Endothelial cell of umbilical vein (primary cell): ENCODE measurements at regions not wholly inside any gene's neighbourhood (a gene's known extent, or its start where the extent isn't known, plus 50 kb on each side); places are given as distances from the start of the nearest gene placed in this dataset.

Experiments
- CTCF ChIP-seq, 2 donors: IDR thresholded peaks; 1 replicate in 1 of 2; 2 replicates in 1 of 2; pipeline ENCODE4 v1.5.1; 2011; ENCODE audit warnings: low read length in 2 of 2, mild to moderate bottlenecking in 2 of 2, moderate library complexity in 2 of 2, control low read depth in 1 of 2, inconsistent platforms in 1 of 2, low read depth in 1 of 2; ENCODE audit not compliant: insufficient read depth in 1 of 2; ENCODE audit errors: extremely low read depth in 1 of 2
- EZH2 ChIP-seq: IDR thresholded peaks from 2 replicates; pipeline ENCODE4 v1.6.1; 2012; ENCODE audit warnings: borderline replicate concordance, low read depth, mild to moderate bottlenecking, moderate library complexity, low read length, inconsistent platforms; ENCODE audit not compliant: severe bottlenecking
- JUN ChIP-seq: IDR thresholded peaks from 2 replicates; pipeline ENCODE4 v1.6.1; 2011; ENCODE audit warnings: borderline replicate concordance, low read depth; ENCODE audit not compliant: insufficient read length, insufficient read depth
- MAX ChIP-seq: IDR thresholded peaks from 2 replicates; pipeline ENCODE4 v1.6.1; 2011; ENCODE audit not compliant: insufficient read depth, insufficient read length
- POLR2A ChIP-seq: IDR thresholded peaks from 2 replicates; pipeline ENCODE4 v1.6.1; 2012; ENCODE audit warnings: low read depth, mild to moderate bottlenecking, control low read depth, low read length
- POLR2AphosphoS5 ChIP-seq: IDR thresholded peaks from 2 replicates; pipeline ENCODE4 v1.6.1; 2012; ENCODE audit warnings: low read depth, mild to moderate bottlenecking, control low read depth, low read length, moderate library complexity; ENCODE audit not compliant: insufficient read depth

GRCh38 chr6:145309842-145310535 lies 425.3 kb downstream of the EPM2A start:
- TF ChIP-seq POLR2AphosphoS5 (no peak), EZH2 (no peak), JUN (no peak), CTCF (IDR thresholded peaks at IDR 0.05; ENCODE audit: extremely low read depth in 1 of 2, insufficient read depth in 1 of 2, low read depth in 1 of 2, low read length in 2 of 2) (no peak), MAX (no peak), POLR2A (no peak)
